AG04449 (cell line): ENCODE measurements at regions not wholly inside any gene's neighbourhood (a gene's known extent, or its start where the extent isn't known, plus 50 kb on each side); places are given as distances from the start of the nearest gene placed in this dataset.
"Not testable (repeated sequence)": the region's sequence is repeated elsewhere in the genome, so short reads cannot be mapped to it uniquely, and the experiment has no call there.

Experiments
- CTCF ChIA-PET: fragments of 350-600 bp; formaldehyde crosslinking; extraction: SDS; loops from one replicate; lab custom pipeline; 2021; ENCODE audit warnings: antibody characterized with exemption; lab: Yijun Ruan, JAX
- POLR2A ChIA-PET: fragments of 400-600, 350-600 bp; formaldehyde crosslinking; extraction: SDS; loops from one replicate; lab custom pipeline; 2020; ENCODE audit warnings: antibody characterized with exemption, inconsistent platforms; lab: Yijun Ruan, JAX
- DNase-seq: peaks from one replicate; pipeline ENCODE4 v3.0.0-alpha.2; 2010; ENCODE audit warnings: low read depth, low spot score
- H3K4me3 ChIP-seq: 2 replicates; pipeline ENCODE4 v1.5.1; 2011; ENCODE audit warnings: low read depth, mild to moderate bottlenecking, control low read depth, low read length
- CTCF ChIP-seq: IDR thresholded peaks from one replicate; pipeline ENCODE4 v1.5.1; 2011; ENCODE audit warnings: mild to moderate bottlenecking, moderate library complexity, low read length, control low read depth, inconsistent platforms; ENCODE audit not compliant: insufficient read depth; ENCODE audit errors: missing control alignments

GRCh38 chr16:85531516-85531915, 81.6 kb upstream of the GSE1 start:
- no peak for TF ChIP-seq CTCF
- ChIA-PET POLR2A (no interaction called here), CTCF (interaction anchor here (3.6 to 5.2 kb wide), 2 partner anchors 12 to 22 kb away, joined by 16 to 28 read pairs; no protein-coding TSS in a partner anchor)
- no peak for DNase-seq
- no peak overlapping the region for H3K4me3 ChIP-seq

GRCh38 chr16:85532147-85532546, 81.0 kb upstream of the GSE1 start:
- no peak overlapping the region for H3K4me3 ChIP-seq
- DNase-seq, result no peak
- no peak for TF ChIP-seq CTCF
- CTCF ChIA-PET, result interaction anchor here (5.2 kb wide), 1 partner anchor 12 kb away, joined by 28 read pairs; no protein-coding TSS in a partner anchor
- POLR2A ChIA-PET, result no interaction called here

- CTCF ChIA-PET, result not testable (repeated sequence)
Observed at GRCh38 chr16:85533593-85533992, 79.5 kb upstream of the GSE1 start.

GRCh38 chr16:85534536-85535351, 78.4 kb upstream of the GSE1 start:
- POLR2A ChIA-PET, result no interaction called here
- TF ChIP-seq CTCF, result no peak
- no peak overlapping the region for H3K4me3 ChIP-seq
- CTCF ChIA-PET, result no interaction called here
- DNase-seq, result no peak

More at GRCh38 chr16:85533593-85533992, 79.5 kb upstream of the GSE1 start:
- H3K4me3 ChIP-seq, DNase-seq, POLR2A ChIA-PET: not testable (repeated sequence)

GRCh38 chr16:85535352-85536072, 77.6 kb upstream of the GSE1 start:
- CTCF ChIA-PET, result interaction anchor here (1.0 to 1.2 kb wide), 2 partner anchors 18 to 75 kb away, joined by 3 read pairs; no protein-coding TSS in a partner anchor
- no peak overlapping the region for H3K4me3 ChIP-seq
- no peak for TF ChIP-seq CTCF
- no peak for DNase-seq
- POLR2A ChIA-PET, result no interaction called here

GRCh38 chr16:85536073-85536410, 77.1 kb upstream of the GSE1 start:
- no peak for TF ChIP-seq CTCF
- ChIA-PET CTCF (interaction anchor here (1.0 to 1.2 kb wide), 2 partner anchors 17 to 75 kb away, joined by 3 read pairs; no protein-coding TSS in a partner anchor), POLR2A (no interaction called here)
- DNase-seq, result no peak
- H3K4me3 ChIP-seq, result no peak overlapping the region
